ENCODE measurements at regions not wholly inside any gene's neighbourhood (a gene's known extent, or its start where the extent isn't known, plus 50 kb on each side); places are given as distances from the start of the nearest gene placed in this dataset.

GRCh38 chr1:168631671-168632400, 55.4 kb downstream of the XCL1 start:
- no peak for TF ChIP-seq CTCF (IDR thresholded peaks at IDR 0.05; ENCODE audit: low read depth, low read length)
- no peak for TF ChIP-seq EZH2phosphoT487 (IDR thresholded peaks at IDR 0.05; ENCODE audit: low read depth)

All from OCI-LY3 (cell line).